ENCODE measurements at regions not wholly inside any gene's neighbourhood (a gene's known extent, or its start where the extent isn't known, plus 50 kb on each side); places are given as distances from the start of the nearest gene placed in this dataset.

DNA sequence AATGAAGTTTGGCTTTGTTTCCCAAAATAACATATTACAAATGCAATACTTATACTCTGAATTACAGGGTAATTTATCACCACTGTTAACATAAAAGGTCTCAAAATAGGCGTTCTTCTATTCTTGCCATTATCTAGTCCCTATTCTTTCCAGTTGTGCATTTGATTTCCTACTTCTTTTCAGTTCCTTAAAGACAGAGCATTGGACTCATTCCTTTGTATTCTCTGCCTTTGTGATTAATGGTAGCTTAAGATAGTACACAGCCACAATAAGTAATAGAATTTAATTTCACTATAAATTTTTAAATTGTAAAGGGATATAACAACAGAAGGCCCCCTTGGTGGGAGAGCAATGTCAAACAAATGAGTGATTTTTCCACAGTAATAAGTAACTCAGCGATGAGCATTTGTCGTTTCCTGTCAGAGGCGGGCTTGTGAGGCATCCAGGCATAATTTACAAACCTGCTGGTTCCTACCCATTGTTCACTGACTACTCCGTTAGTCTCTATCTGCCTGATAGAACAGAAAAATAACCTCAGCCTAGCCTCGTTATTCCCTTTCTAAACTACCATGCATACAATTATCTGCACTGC lies 456.6 kb upstream of the REG3G start:
- DNase-seq = no peak

DNA sequence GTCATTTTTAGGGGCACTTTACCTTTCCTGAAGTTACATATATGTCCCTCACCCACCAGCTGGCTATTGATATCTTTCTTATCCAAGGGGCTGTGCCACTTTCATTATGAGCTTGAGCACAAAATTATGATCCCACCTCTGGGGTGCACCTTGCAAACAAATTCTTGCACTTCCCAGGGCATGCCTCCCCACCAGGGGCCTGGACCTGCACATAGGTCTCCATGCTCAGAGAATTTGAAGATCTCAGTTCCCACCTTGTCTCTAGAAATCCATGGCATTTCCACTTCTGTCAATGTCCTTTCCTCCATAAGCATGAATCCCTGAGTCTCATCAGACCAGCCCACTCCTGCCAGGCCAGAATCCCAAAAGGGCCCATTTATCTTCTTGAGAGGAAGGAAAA lies 449.1 kb upstream of the REG3G start:
- DNase-seq = no peak

DNA sequence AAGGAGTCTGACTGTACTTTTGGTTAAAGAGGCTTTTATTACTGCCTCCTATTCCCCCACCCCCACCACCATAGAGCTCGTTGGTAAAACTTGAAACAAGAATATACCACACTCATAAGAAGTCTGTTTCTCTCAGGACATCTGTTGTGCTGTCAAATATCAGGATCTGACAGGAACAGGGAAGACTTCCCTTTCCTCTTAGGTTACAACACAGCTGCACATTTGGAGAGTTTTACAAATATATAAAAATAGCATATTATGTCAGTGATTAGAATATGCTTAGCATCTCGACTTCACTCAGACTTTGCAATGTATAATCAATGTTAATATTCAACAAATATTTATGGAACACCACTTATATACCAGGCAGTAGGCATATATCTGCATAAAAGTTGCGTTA lies 439.6 kb upstream of the REG3G start:
- DNase-seq = no peak

DNA sequence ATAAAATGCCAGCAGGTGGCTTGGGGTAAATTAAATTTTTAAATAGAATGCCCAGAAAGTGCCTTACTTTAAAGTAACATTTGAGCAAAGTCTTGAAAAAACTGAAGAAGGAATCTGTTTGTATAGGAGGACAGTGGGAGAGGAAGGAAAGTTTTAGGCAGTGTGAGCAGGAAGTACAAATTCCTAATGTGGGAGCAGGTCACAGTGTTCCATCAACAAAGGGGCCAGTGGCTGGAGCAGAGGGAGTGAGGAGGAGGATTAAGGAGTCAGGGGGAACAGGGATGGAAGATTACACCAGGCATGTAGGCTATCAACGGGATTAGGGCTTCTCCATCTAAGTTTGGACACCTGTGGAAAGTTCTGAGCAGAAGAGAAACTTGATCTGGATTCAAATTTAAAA lies 439.2 kb upstream of the REG3G start:
- no peak for DNase-seq

DNA sequence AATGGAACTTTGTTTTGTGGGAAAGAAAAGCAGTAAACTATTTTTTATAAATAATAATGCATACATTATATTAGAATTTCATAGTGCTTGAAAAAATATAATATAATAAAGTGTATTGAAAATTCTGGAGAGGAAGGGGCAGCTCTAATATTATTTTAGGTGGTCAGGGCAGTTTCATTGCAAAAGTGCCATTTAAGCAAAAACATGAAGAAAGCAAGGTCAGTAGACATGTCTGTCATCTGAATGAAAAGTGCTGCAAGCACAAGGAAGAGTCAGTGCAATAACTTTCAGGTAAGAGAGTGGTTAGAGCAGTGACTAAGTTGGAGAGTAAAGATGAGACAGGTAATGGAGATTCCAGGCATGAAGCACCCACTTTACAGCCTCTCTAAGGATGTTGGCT lies 435.6 kb upstream of the REG3G start:
- no peak for DNase-seq

DNA sequence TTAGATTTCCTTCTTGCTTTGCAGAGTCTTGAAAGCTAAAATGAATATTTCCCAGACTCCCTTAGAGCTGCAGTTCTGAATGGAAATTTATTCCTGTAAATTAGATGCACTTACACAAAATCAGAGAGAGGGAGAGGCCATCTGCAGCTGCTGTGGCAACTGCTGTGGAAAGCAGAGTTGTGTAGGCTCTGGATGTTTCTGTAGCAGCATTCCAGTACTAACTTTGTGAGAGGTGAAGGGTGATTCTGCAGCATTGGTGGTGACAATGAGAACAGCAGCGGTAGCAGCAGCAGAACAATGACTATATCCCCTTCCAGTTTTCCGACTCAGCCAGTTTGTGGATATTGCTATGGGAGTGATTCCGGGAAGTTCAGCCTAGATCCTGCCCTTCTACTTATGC lies 433.0 kb upstream of the REG3G start:
- DNase-seq = peak in 1 of 58 donors; percentile 3

DNA sequence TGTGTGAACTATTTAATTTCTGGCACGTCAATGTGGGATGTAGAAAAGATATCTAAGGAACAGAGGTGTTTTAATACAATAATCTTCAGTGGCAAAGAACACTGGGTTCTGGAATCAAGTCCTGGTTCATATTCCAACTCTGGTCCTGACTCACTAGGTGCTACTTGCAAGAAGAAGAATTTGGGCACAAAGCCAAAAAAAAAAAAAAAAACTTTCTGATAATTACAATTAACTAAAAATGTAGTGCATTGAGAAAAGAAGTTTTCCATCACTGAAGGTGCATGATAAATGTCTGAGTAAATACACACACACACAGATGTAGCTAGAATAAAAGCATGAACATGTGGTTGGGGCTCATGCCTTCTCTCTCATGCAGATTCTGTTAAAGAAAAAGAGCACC lies 424.4 kb upstream of the REG3G start:
- no peak for DNase-seq

DNA sequence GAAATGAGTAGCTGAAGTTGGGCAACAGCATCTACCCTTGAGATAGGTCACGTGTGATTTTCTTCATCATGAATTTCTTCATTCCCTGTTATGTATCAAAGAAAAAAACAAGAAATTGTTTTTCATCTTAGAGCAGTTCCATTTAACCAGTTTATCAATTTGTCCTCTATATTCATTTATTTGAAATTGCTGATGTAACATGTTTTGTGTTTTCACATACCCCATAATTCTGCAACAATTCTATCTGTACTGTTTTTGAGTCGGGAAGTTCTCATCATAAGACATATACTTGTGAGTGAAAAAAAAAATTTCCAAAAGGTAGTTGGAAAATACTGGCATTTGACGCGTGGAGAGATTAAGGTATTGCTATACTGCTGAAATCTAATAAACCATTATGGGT lies 422.6 kb upstream of the REG3G start:
- no peak for DNase-seq

DNA sequence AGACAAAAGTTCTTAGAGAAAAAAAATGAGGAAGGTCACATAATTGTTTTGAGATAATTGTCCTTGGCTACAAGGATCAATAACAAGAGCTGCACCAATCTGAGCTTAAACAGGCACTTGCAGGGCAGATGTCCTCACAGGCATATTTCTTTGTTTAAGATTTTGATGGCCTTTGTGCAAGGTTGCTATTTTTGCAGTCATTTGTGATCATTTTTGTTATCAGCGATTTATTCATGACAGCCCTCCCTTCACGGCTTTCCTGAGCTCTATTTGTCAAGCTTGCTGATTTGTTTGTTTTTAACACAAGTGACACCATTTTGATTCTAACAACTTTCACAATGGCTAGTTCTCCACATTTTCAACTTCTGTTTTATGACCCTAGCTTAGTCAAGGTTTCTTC lies 418.6 kb upstream of the REG3G start:
- DNase-seq = no peak

DNA sequence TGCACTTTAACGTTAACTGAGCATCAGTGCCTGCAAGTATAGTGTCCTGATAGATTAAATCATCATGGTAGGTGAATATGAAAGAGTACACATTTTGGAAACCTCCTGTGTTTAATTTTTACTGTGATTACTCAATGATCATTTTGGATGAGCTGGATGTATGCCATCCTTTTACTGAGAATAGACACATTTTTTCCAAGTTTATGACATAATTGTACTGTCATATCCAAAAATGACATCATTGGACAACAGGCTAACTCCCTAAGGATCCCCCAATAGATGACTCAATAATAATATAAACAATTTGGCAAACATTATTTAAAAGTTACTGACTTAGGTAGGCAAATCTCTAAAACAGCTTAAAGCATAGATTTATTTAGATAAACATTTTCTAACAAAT lies 410.8 kb upstream of the REG3G start:
- DNase-seq = no peak

DNA sequence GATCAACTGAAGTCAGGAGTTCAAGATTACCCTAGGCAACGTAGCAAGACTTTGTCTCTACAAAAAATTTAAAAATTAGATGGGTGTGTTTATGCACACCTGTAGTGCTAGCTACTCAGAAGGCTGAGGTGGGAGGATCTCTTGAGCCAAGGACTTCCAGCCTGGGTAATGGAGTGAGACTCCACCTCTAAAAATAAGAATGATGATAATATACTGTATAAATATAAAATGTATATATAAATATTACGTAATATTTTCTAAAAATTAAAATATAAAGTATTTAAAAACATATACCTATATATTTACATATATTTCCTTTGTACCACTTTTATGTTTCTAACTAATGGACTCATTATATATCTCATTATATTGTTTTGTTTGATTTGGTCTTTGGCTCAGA lies 409.5 kb upstream of the REG3G start:
- DNase-seq = no peak

DNA sequence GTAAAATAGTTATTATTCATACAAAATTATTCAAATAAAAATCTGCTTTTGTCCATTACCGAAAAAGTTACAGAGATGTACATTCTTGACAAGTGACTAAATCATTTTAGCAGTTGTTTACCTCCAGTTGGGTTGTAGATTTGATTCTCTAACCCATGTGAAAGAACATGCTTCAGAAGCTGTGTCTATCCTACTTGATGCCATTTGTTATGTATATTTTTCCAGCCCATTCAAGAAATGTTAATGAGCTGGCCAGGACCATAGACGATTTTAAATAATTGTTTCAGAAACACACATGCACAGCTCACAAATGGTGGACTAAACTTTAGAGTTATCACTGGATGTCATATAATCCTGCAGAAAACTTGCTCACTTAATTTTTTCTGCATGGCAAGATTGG lies 391.1 kb upstream of the REG3G start:
- DNase-seq = no peak

DNA sequence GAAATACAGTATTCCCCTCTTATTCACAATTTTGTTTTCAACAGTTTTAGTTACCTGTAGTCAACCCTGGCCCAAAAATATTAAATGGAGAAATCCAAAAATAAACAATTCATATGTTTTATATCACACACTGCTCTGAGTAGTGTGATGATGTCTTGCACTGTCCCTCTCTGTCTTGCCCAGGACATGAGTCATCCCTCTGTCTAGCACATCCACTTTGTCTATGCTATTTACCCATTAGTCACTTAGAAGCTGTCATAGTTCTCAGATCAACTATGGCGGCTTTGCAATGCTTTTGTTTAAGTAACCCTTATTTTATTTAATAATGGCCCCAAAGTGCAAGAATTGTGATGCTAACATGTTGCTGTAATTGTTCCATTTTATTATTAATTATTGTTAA lies 380.6 kb upstream of the REG3G start:
- DNase-seq = no peak

DNA sequence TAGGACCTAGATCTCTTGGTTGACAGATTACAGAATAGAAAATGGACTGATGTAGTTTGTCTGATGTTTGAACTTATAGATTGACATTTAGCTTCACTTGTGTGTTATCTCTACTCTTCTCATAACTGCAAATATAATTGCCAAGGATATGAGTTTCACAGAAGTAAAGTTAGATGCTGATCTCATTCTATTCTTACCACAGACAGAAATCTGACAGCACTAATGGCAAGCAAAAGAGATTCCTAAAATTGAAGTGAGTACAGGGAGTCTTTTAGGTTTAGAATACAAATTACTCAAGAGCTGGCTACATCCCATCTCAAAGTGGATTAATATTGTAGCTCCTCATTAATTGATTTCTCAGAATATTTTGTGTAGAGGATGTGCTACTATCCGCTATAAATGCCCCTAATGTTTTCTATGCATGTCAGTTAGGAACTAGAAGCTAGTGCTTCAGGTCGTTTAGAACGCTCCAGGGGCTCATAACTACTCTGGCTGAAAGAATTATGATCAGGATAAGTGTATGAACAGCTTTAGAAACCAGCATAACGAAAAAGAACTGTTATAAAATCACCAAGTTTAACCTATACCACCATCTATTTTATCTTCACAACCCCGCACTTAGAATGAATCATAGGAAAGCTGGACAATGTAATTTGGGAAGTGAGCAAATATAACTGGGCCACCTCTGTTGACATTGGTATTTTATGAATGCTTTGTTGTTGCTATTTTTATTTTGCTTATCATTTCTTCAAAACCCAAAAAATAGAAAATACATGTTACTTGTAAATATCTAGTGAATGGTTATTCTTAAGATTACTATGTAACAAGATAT lies 378.8 kb upstream of the REG3G start:
- no peak for DNase-seq

DNA sequence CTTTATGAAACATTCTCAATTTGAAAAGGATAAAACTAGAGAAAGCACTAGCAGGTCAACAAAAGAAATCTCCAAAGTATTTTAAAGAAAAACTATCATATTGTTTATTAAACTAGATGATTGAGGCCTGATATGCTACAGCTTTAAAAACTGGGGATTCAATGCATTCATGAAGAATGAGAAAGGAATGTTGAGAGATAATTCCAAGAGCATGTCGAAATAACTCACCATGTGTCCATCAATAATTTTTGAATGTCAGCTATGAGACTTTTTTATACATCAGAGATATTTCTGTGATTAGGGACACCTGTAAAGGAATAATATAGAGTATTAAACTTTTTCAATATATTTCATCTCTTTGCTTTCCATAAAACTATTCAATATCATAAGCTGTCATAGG lies 376.9 kb upstream of the REG3G start:
- DNase-seq = no peak

DNA sequence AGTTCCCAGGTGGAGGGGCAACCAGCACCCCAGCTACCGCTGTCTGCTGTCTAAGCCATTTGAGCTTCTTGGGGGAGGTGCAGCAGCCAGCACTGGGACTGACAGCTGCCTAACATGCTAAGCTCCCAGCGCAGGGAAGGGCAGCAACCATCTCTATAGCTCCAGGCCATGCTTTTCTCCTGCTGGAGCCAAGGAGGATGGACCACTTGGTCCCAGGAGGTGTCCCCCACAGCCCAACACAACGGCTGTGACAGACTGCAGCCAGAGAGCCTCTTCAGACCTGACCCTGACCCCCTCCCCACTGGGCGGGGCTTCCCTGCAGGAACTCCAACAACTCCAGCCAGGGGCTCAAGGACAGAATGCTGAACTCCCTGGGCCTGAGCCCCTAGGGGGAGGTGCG lies 370.6 kb upstream of the REG3G start:
- no peak for DNase-seq

DNA sequence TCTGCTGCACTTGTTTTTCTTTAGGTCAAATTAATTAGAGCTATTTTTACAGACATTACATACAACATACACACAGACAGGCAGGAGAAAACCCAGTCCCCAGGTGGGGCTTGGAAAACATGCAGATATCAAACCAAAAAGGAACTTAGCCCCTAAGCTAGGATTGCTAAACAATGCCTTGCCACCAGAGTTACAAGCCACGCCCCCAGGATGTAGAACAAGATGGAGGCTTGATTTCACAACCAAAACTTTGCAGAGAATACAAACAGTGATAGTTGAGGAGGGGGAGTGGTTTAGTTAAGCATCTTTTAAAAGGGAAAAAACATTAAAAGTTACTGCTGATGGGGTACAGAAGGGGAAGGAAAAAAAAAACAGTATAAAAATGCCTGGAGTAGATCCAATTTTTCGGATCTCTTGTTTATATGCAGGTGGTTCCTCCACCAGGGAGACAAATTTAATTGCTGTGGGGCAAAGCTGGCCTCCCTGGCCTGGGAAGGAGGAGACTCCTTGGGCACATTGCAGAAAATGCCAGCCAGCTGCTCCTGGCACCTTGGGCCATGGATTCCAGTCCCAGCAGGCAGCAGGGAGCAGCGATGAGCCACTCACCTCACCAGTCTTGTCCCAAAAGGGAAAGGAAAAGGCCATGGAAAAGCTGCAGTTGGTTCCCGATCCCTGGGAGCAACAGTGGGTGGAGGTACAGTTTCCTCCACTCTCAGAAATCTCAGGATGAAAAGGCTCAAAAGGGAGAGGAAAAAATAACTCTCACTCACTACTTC lies 348.4 kb upstream of the REG3G start:
- no peak for DNase-seq

DNA sequence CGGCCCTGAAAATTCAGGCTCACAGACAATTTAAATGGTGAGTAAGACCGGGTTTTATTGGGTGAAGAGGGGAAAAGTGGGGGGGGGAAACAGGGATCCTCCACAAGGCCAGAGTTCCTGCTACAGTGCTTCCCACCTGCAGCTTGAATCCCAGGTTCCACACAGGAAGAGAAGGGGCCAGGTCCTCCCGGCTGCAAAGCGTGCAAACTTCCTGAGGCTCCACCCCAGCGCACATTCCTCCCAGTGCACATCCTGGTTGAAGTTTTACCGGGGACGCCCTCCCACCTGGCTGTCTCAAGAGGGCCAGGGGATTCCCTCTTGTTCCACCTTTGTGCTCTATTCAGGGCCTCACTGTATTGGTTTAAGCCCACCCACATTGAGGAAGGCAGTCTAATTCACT lies 347.7 kb upstream of the REG3G start:
- DNase-seq = no peak

DNA sequence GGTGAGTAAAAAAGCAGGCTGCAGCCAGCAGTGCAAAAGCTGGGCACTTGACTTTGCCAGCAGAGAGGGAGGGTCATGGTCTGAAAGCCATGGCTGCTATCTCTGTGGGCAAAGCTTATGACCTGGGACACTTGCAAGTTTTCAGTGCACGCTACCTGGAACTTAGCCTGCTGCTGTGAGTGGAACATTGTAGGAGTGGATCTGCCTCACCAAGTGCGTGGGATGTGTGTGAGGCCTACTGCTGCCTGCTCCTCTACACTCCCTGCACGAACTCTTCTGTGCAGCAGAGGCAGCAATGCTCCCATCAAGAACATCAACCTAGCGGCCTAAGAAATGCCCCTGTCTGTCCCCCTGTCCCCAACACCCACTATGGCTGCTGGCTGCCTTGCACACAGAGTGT lies 344.1 kb upstream of the REG3G start:
- DNase-seq = peak in 4 of 58 donors; percentile 0 to 9 (median 4)

DNA sequence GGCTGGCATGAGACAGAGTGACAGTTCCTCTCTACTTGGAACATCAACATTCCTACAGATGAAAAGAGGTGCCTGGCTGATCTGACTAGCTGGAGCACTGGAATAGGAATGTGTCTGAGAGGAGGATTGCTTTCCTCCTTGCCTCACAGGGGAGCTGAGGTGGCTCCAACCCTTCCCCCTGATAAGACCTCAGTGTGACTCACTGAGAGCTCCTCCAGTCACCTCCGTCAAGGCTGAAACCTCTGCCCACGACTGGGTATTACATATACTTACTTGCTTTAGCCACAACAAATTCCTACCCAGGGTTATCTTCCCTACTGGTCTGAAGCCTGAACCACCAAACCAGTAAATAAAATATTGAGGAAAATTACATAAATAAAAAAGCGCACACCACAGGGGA lies 342.7 kb upstream of the REG3G start:
- DNase-seq = no peak

DNA sequence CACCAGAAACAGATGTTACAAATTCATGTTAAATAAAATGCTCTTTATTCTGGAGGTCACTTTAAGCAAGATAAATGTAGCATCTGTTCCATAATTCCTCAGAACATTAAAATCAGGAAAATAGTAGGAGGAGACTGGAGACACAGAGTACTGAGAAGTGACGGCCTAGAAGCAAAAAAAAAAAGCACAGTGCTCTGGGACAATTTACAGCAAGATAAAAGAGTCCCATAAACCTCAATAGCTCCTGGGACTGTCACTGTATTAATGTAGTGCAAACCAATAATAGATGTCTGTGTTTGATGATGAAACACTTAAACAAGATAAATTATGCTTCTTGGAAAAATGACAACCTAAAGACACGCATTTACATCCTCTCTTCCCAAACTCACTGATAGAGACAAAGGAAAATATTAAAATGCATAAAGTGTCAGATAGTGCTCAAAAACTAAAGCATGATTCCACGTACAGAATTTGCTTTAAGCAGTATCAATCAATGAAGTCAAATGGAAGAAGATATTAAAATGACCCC lies 338.8 kb upstream of the REG3G start:
- no peak for DNase-seq

DNA sequence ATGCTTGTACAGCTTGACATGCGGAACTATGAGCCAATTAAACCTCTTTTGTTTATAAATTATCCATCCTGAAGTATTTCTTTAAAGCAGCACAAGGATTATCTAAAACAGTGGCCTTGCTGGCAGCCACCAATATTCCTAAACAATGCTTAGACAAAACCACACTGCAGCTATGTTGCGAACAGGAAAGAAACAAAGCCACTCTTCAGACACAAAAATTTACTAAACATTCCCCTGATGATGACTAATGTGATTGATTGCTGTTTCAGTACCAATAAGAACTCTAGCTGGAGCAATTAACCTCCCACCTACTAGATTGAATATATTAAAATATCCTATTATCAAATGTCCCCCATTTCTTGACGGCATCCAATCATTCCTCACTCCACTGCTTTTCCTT lies 325.8 kb upstream of the REG3G start:
- DNase-seq = no peak
